AG04450 (cell line): ENCODE measurements at regions not wholly inside any gene's neighbourhood (a gene's known extent, or its start where the extent isn't known, plus 50 kb on each side); places are given as distances from the start of the nearest gene placed in this dataset.
"Not testable (repeated sequence)": the region's sequence is repeated elsewhere in the genome, so short reads cannot be mapped to it uniquely, and the experiment has no call there.

ENCODE experiments used
- CTCF ChIA-PET: fragments of 300-600, 350-600 bp; formaldehyde crosslinking; extraction: SDS; loops from one replicate; lab custom pipeline; 2022; ENCODE audit warnings: antibody characterized with exemption, inconsistent platforms; lab: Charles Lee
- POLR2A ChIA-PET: fragments of 350-600 bp; formaldehyde crosslinking; extraction: SDS; loops from one replicate; lab custom pipeline; 2021; ENCODE audit warnings: antibody characterized with exemption, inconsistent platforms; lab: Yijun Ruan, JAX
- DNase-seq: peaks from one replicate; pipeline ENCODE4 v3.0.0-alpha.2; 2011; ENCODE audit warnings: low read depth, low spot score
- H3K27ac ChIP-seq: one replicate; pipeline ENCODE4 v1.5.1; 2012; ENCODE audit warnings: low read depth, low read length, control low read depth
- H3K27me3 ChIP-seq: one replicate; pipeline ENCODE4 v1.6.0; 2012; ENCODE audit warnings: low read length; ENCODE audit not compliant: control insufficient read depth, insufficient read depth
- H3K4me3 ChIP-seq: 2 replicates; pipeline ENCODE4 v1.5.1; 2011; ENCODE audit warnings: mild to moderate bottlenecking, low read depth, low read length, control low read depth
- H3K9me3 ChIP-seq: 2 replicates; pipeline ENCODE4 v1.5.1; 2012; ENCODE audit warnings: low read length; ENCODE audit not compliant: control insufficient read depth, insufficient read depth
- CTCF ChIP-seq: IDR thresholded peaks from 2 replicates; pipeline ENCODE4 v1.5.1; 2011; ENCODE audit warnings: low read depth, low read length, control low read depth, inconsistent platforms

- H3K4me3 ChIP-seq: no peak overlapping the region
- no peak for DNase-seq
- H3K27ac ChIP-seq: no peak overlapping the region
- no peaks in the 10 kb centered on the region for H3K9me3 ChIP-seq
- no peaks in the 10 kb centered on the region for H3K27me3 ChIP-seq
- no peak for TF ChIP-seq CTCF
- ChIA-PET POLR2A (no interaction called here), CTCF (interaction anchor here (1.2 kb wide), 1 partner anchor 66 kb away, joined by 3 read pairs; no protein-coding TSS in a partner anchor)
Measured at GRCh38 chr12:23139026-23139425, 514.1 kb downstream of the ETNK1 start.

- H3K27ac ChIP-seq: no peak overlapping the region
- ChIA-PET POLR2A (no interaction called here), CTCF (no interaction called here)
- DNase-seq: no peak
- TF ChIP-seq CTCF: no peak
- H3K4me3 ChIP-seq: no peak overlapping the region
- H3K27me3 ChIP-seq: no peaks in the 10 kb centered on the region
- no peaks in the 10 kb centered on the region; the same call in 1 of the 2 replicates for H3K9me3 ChIP-seq
Measured at GRCh38 chr12:23140710-23141109, 515.7 kb downstream of the ETNK1 start.

DNA sequence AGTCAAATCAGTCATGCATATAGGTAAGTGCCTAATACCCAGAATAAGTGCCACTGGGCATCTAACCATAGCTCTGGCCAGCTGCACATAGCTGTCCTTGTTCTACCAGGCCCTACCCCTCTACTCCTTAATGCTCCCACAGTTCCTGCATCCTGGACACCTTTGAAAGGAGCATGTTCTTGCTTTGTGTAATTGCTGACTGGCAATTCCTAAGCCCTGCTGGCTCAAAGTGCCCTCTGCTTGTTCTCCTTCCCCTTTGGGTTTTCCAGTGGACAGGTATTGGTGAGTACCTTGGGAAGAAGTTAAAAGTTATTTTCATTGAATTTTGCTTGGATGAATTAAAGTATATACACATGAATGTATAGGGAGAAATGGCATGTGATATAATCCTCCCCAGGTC is 516.4 kb downstream of the ETNK1 start:
- Histone ChIP-seq H3K4me3 (no peak overlapping the region), H3K9me3 (peaks cover 4% of the 10 kb centered on the region; the same call in 1 of the 2 replicates), H3K27me3 (no peaks in the 10 kb centered on the region), H3K27ac (no peak overlapping the region)
- ChIA-PET CTCF (no interaction called here), POLR2A (no interaction called here)
- no peak for TF ChIP-seq CTCF
- no peak for DNase-seq

GRCh38 chr12:23146070-23146469 is 521.1 kb downstream of the ETNK1 start:
- H3K27ac ChIP-seq, H3K9me3 ChIP-seq, CTCF ChIA-PET, DNase-seq, POLR2A ChIA-PET, H3K4me3 ChIP-seq, H3K27me3 ChIP-seq: not testable (repeated sequence)

DNA sequence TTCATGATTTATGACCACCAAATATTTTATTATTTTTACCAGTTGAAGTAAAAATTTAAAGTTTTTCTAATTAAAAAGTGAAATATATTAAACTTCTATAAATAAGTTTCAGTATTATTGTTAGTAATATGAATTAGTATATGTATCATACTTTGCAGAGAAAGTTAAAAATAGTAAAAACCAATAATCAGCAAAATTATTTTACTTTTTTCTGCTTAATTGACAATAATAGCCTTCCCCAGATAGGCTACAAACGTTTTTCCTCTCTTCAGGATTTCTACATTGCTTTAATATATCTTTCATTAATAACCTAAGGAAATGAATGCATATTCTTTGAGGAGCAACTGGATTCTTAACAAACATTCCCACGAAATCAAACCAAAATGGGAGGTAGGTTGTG is 543.5 kb downstream of the ETNK1 start:
- no peak for TF ChIP-seq CTCF

More for the DNA sequence above, 543.5 kb downstream of the ETNK1 start:
- POLR2A ChIA-PET: no interaction called here
- Histone ChIP-seq H3K27me3 (no peaks in the 10 kb centered on the region), H3K4me3 (no peak overlapping the region), H3K27ac (no peak overlapping the region), H3K9me3 (no peaks in the 10 kb centered on the region)
- CTCF ChIA-PET: no interaction called here
- DNase-seq: no peak
